ENCODE measurements at regions not wholly inside any gene's neighbourhood (a gene's known extent, or its start where the extent isn't known, plus 50 kb on each side); places are given as distances from the start of the nearest gene placed in this dataset.

DNA sequence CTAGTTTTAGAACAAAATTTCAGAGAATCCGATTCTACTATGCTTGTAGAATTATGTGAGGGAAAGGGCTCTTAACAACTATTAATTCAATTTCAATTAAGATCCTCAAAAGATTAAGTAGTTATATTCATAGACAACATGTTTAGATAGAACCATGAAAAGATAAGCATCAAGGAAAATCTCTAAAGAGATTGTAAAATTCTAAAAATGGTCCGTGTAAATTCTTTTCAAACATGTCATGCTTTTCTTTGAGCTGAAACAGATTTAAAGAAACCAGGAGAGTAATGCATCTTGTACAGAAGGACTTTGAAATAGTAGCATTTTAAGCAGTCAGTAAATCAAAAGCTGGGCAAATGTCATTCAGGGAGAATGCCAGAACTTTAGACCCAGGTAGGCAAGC lies 1080.6 kb upstream of the B3GALT2 start:
- Histone ChIP-seq H3K27me3 (no peaks in the 10 kb centered on the region), H3K27ac (no peak overlapping the region), H3K36me3 (no peaks in the 10 kb centered on the region), H3K4me1 (no peaks in the 10 kb centered on the region), H3K9me3 (no peaks in the 10 kb centered on the region), H3K4me3 (no peak overlapping the region)
- 36% methylated on average over 2 of the region's 2 CpGs for WGBS
- TF ChIP-seq EP300 (IDR thresholded peaks at IDR 0.05) = no peak
- TF ChIP-seq, protein P1, sequence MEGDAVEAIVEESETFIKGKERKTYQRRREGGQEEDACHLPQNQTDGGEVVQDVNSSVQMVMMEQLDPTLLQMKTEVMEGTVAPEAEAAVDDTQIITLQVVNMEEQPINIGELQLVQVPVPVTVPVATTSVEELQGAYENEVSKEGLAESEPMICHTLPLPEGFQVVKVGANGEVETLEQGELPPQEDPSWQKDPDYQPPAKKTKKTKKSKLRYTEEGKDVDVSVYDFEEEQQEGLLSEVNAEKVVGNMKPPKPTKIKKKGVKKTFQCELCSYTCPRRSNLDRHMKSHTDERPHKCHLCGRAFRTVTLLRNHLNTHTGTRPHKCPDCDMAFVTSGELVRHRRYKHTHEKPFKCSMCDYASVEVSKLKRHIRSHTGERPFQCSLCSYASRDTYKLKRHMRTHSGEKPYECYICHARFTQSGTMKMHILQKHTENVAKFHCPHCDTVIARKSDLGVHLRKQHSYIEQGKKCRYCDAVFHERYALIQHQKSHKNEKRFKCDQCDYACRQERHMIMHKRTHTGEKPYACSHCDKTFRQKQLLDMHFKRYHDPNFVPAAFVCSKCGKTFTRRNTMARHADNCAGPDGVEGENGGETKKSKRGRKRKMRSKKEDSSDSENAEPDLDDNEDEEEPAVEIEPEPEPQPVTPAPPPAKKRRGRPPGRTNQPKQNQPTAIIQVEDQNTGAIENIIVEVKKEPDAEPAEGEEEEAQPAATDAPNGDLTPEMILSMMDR (IDR thresholded peaks at IDR 0.05) = no peak
- TF ChIP-seq POLR2AphosphoS5 (IDR thresholded peaks at IDR 0.05) = no peak
- TF ChIP-seq POLR2A (IDR thresholded peaks at IDR 0.05) = no peak
- DNase-seq (ENCODE audit: low spot score in 2 of 2) = no peak

DNA sequence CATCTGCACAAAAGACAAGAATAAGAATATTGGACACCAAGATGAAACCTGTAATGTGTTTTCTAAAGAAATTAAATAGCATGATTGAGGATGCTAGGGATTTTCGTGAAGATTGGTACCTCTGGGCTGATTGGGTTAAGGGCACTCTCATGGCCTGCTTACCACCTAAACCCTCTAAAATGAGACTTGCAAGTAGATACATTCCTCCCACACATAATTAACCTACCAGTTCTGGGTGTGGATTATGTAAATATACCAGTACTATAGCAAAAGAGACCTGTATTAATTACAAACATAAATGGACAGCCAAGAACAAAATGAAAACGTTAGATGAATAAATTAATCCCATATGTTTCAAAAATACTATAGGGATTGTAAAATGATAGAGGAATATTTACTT lies 1069.6 kb upstream of the B3GALT2 start:
- H3K4me3 ChIP-seq = no peak overlapping the region
- WGBS = 54% methylated on average over 2 of the region's 2 CpGs

DNA sequence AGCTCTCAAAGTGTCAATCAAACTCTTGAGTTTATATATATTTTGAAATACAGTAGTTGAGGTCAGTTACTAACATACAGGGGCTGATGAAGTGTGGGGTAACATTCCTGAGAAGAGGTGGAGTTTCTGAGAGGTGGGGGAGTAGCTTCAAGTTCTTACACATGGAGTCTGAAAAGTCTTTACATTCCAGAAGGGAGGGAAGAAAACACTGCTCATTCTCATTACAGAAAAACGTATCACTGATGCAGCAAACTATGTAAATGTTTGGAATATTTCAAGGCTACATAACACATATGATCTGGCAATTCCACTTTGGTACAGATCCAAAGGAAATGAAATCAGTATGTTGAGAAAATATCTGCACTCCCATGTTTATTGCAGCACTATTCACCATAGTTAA lies 1065.8 kb upstream of the B3GALT2 start:
- no peaks in the 10 kb centered on the region for H3K4me1 ChIP-seq

More for the DNA sequence above, 1069.6 kb upstream of the B3GALT2 start:
- no peak overlapping the region for H3K27ac ChIP-seq
- TF ChIP-seq EP300 (IDR thresholded peaks at IDR 0.05) = no peak
- TF ChIP-seq, protein P1 (IDR thresholded peaks at IDR 0.05) = no peak
- TF ChIP-seq POLR2A (IDR thresholded peaks at IDR 0.05) = no peak
- TF ChIP-seq POLR2AphosphoS5 (IDR thresholded peaks at IDR 0.05) = no peak
- DNase-seq (ENCODE audit: low spot score in 2 of 2) = no peak
- H3K36me3 ChIP-seq = no peaks in the 10 kb centered on the region
- H3K4me1 ChIP-seq = no peaks in the 10 kb centered on the region
- H3K9me3 ChIP-seq = no peaks in the 10 kb centered on the region
- H3K27me3 ChIP-seq = no peaks in the 10 kb centered on the region

DNA sequence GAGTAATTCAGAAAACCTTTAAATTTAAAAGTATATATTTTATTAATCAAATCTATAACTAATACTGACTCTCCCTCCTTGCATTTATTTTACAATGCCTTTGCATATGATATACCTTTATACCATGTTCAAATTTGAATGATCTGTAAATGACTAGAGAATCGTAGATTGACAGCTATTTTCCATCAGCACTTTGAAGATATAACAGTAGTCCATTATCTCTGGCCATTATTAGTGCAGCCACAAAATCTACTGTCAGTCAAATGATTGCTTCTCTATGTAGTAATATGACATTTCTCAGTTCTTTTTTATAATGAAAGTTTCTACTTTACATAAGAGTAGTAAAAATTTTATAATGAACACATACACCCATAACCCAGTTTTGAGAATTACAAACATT lies 1054.8 kb upstream of the B3GALT2 start:
- Histone ChIP-seq H3K36me3 (no peaks in the 10 kb centered on the region), H3K4me1 (no peaks in the 10 kb centered on the region), H3K4me3 (no peak overlapping the region), H3K9me3 (no peaks in the 10 kb centered on the region), H3K27me3 (no peaks in the 10 kb centered on the region), H3K27ac (no peak overlapping the region)
- TF ChIP-seq POLR2A (IDR thresholded peaks at IDR 0.05) (no peak), EP300 (IDR thresholded peaks at IDR 0.05) (no peak), POLR2AphosphoS5 (IDR thresholded peaks at IDR 0.05) (no peak)
- TF ChIP-seq, protein P1 (IDR thresholded peaks at IDR 0.05) = no peak
- 88% methylated on average over 1 of the region's 1 CpG for WGBS
- DNase-seq (ENCODE audit: low spot score in 2 of 2) = no peak

More for the DNA sequence above, 1065.8 kb upstream of the B3GALT2 start:
- Histone ChIP-seq H3K4me3 (no peak overlapping the region), H3K27me3 (no peaks in the 10 kb centered on the region), H3K9me3 (no peaks in the 10 kb centered on the region), H3K36me3 (no peaks in the 10 kb centered on the region), H3K27ac (no peak overlapping the region)
- TF ChIP-seq EP300 (IDR thresholded peaks at IDR 0.05) (no peak), POLR2AphosphoS5 (IDR thresholded peaks at IDR 0.05) (no peak), POLR2A (IDR thresholded peaks at IDR 0.05) (no peak)
- TF ChIP-seq, protein P1 (IDR thresholded peaks at IDR 0.05) = no peak
- DNase-seq (ENCODE audit: low spot score in 2 of 2) = no peak
- WGBS = 38% methylated on average over 1 of the region's 1 CpG

DNA sequence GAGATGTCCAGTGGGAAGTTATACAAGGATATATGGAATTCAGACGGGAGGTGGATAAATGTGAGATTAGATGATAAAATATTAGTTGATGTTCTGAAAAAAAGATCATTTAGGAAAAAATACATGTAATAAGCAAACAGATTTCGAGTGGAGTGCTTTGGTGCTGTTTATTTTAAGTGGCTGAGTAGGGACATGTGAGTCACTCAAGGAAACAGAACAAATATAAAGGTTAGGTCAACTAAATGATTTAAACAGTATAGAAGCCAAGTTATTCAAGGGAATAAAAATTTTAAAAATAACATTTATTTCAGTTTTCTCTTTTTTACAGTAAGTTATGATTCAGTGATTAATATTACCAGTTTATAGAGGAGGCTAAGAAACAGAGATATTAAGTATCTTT lies 1046.7 kb upstream of the B3GALT2 start:
- no peak for DNase-seq (ENCODE audit: low spot score in 2 of 2)
- no peak for TF ChIP-seq POLR2AphosphoS5 (IDR thresholded peaks at IDR 0.05)
- TF ChIP-seq POLR2A (IDR thresholded peaks at IDR 0.05) = no peak
- TF ChIP-seq, protein P1 (IDR thresholded peaks at IDR 0.05) = no peak
- TF ChIP-seq EP300 (IDR thresholded peaks at IDR 0.05) = no peak
- H3K4me1 ChIP-seq = no peaks in the 10 kb centered on the region
- no peaks in the 10 kb centered on the region for H3K27me3 ChIP-seq
- no peak overlapping the region for H3K27ac ChIP-seq
- no peaks in the 10 kb centered on the region for H3K9me3 ChIP-seq
- no peak overlapping the region for H3K4me3 ChIP-seq
- no peaks in the 10 kb centered on the region for H3K36me3 ChIP-seq
- WGBS = 71% methylated on average over 2 of the region's 2 CpGs
